ENCODE measurements at regions not wholly inside any gene's neighbourhood (a gene's known extent, or its start where the extent isn't known, plus 50 kb on each side); places are given as distances from the start of the nearest gene placed in this dataset.

DNA sequence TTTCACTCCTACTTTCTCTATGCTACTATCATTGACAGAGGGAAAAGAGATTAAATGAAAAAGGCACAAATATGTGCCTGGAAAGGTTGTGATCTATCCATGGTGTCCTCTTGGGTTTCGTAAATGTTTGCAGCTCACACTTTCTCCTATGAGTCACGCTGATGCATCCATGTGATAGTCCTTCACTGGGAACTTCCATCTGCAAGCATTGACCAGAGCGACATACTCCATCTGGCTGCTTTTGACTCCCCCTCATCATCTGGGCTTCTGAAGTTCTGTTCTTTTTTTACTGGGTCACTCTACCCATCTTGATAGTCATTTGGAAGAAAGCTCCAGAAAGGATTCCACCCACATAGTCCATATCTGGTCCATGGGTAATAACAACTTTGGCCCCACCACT is 84.7 kb upstream of the NDST3 start:
- Histone ChIP-seq H3K9me3 (no peaks in the 10 kb centered on the region), H3K27me3 (ENCODE audit: insufficient read depth in 3 of 3, low read length in 2 of 3) (no peaks in the 10 kb centered on the region), H3K4me1 (no peaks in the 10 kb centered on the region), H3K27ac (no peak overlapping the region), H3K36me3 (ENCODE audit: insufficient read depth in 1 of 2, low read depth in 1 of 2) (no peaks in the 10 kb centered on the region), H3K4me3 (no peak overlapping the region)
- DNase-seq (no peak), ATAC-seq (no peak)
- intact Hi-C loops (cut with DNase I) = no loop called here
- TF ChIP-seq, protein P1, sequence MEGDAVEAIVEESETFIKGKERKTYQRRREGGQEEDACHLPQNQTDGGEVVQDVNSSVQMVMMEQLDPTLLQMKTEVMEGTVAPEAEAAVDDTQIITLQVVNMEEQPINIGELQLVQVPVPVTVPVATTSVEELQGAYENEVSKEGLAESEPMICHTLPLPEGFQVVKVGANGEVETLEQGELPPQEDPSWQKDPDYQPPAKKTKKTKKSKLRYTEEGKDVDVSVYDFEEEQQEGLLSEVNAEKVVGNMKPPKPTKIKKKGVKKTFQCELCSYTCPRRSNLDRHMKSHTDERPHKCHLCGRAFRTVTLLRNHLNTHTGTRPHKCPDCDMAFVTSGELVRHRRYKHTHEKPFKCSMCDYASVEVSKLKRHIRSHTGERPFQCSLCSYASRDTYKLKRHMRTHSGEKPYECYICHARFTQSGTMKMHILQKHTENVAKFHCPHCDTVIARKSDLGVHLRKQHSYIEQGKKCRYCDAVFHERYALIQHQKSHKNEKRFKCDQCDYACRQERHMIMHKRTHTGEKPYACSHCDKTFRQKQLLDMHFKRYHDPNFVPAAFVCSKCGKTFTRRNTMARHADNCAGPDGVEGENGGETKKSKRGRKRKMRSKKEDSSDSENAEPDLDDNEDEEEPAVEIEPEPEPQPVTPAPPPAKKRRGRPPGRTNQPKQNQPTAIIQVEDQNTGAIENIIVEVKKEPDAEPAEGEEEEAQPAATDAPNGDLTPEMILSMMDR (IDR thresholded peaks at IDR 0.05) = no peak
- WGBS, 3 donors = 61 to 80% (median 65%) methylated on average over 3 of the region's 3 CpGs

- Histone ChIP-seq H3K4me1 (no peaks in the 10 kb centered on the region), H3K9me3 (no peaks in the 10 kb centered on the region), H3K36me3 (ENCODE audit: insufficient read depth in 1 of 2, low read depth in 1 of 2) (no peaks in the 10 kb centered on the region), H3K27ac (no peak overlapping the region), H3K4me3 (no peak overlapping the region), H3K27me3 (ENCODE audit: insufficient read depth in 3 of 3, low read length in 2 of 3) (no peaks in the 10 kb centered on the region)
- TF ChIP-seq, protein P1 (IDR thresholded peaks at IDR 0.05) = no peak
- no peak for ATAC-seq
- intact Hi-C loops (cut with DNase I) = no loop called here
- no peak for DNase-seq
Observed at GRCh38 chr4:117957571-117957970, 76.7 kb upstream of the NDST3 start.

DNA sequence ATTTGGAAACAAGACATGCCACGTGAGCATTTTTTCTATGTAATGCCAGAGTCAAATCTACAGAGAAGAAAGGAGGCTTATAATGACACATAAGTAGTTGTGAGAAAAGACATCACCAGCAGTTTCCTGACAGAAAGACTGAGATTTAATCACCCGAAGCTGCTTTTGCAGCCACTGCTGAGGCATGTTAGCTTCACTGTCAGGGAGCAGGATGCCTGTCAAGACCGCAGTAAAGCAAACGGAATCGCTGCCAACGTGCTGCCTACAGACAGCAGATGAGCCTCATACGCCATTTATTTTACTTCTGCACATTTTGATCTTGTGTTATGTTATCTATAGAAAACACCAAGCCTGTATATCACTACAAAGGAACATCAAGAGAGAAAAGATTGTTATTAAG is 68.7 kb upstream of the NDST3 start:
- ATAC-seq (no peak), DNase-seq (no peak)
- TF ChIP-seq, protein P1 (IDR thresholded peaks at IDR 0.05) = no peak
- intact Hi-C loops (cut with DNase I) = no loop called here
- H3K27me3 ChIP-seq (ENCODE audit: insufficient read depth in 3 of 3, low read length in 2 of 3) = no peaks in the 10 kb centered on the region
- no peaks in the 10 kb centered on the region for H3K36me3 ChIP-seq (ENCODE audit: insufficient read depth in 1 of 2, low read depth in 1 of 2)
- 43 to 47% (median 47%) methylated on average over 7 of the region's 7 CpGs for WGBS, 3 donors
- peaks cover 4% of the 10 kb centered on the region for H3K9me3 ChIP-seq
- no peak overlapping the region for H3K4me3 ChIP-seq
- H3K4me1 ChIP-seq = no peaks in the 10 kb centered on the region
- H3K27ac ChIP-seq = no peak overlapping the region

DNA sequence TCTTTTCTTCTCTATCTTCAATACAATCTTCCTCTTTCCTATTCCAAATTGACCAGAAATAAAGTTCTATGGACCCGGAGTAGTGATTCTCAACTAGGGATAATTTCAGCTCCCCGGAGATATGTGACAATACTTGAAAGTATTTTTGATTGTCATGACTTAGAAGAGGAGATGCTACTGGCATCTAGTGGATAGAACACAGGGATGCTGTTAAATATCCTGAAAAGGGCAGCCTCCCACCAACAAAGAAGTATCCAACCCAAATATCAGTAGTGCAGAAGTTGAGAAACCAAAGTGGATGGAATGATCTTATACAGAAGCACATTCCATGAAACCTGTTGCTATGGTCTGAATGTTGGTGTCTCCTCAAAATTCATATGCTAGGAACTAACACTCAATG is 65.7 kb upstream of the NDST3 start:
- ATAC-seq (no peak), DNase-seq (no peak)
- 80 to 88% (median 86%) methylated on average over 2 of the region's 2 CpGs for WGBS, 3 donors
- Histone ChIP-seq H3K4me3 (no peak overlapping the region), H3K27me3 (ENCODE audit: insufficient read depth in 3 of 3, low read length in 2 of 3) (no peaks in the 10 kb centered on the region), H3K4me1 (no peaks in the 10 kb centered on the region), H3K9me3 (peaks cover 4% of the 10 kb centered on the region), H3K27ac (no peak overlapping the region), H3K36me3 (ENCODE audit: insufficient read depth in 1 of 2, low read depth in 1 of 2) (no peaks in the 10 kb centered on the region)
- intact Hi-C loops (cut with DNase I) = no loop called here
- TF ChIP-seq, protein P1 (IDR thresholded peaks at IDR 0.05) = no peak

DNA sequence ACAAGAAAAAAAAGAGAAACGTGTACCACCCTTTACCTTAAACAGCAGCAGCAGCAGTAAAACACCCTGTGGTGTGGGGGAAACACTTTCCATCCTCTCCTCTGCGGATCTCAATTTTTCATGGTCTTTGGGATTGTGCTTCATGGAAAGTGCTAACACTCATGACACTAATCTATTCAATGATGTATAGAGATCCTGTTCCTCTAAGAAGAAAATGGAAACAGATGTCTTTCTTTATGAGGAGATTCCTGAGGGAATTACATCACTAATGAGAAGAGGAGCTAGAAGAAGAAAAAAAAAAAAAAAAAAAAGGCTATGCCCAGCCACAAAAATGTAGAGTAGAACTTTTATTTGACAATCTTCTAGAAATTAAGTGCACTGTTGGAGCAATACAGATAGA is 62.9 kb upstream of the NDST3 start:
- H3K9me3 ChIP-seq = no peaks in the 10 kb centered on the region
- no peak overlapping the region for H3K27ac ChIP-seq
- no peaks in the 10 kb centered on the region for H3K27me3 ChIP-seq (ENCODE audit: insufficient read depth in 3 of 3, low read length in 2 of 3)
- no peak overlapping the region for H3K4me3 ChIP-seq
- no peak for ATAC-seq
- TF ChIP-seq, protein P1 (IDR thresholded peaks at IDR 0.05) = no peak
- H3K4me1 ChIP-seq = no peaks in the 10 kb centered on the region
- no peak for DNase-seq
- 8 to 17% (median 11%) methylated on average over 2 of the region's 2 CpGs for WGBS, 3 donors
- H3K36me3 ChIP-seq (ENCODE audit: insufficient read depth in 1 of 2, low read depth in 1 of 2) = no peaks in the 10 kb centered on the region
- intact Hi-C loops (cut with DNase I) = no loop called here
